Calu3 (cell line): ENCODE measurements at regions not wholly inside any gene's neighbourhood (a gene's known extent, or its start where the extent isn't known, plus 50 kb on each side); places are given as distances from the start of the nearest gene placed in this dataset.
A peak's percentile ranks its signal among the peaks of the same experiment; 100 is the strongest.

Experiments used
- BruUV-seq: library from RNA; stranded (reverse); fragments of 400-500 nt; replicated peaks from 2 replicates; lab custom pipeline; 2021; lab: Mats Ljungman, UMichigan
- CTCF ChIA-PET: fragments of 300-600 bp; sonication (Branson Sonifier 250); formaldehyde crosslinking; loops from one replicate; lab custom pipeline; 2022; ENCODE audit warnings: antibody characterized with exemption; lab: Charles Lee
- DNase-seq: peaks from one replicate; pipeline ENCODE4 v3.0.0; 2022
- H3K27ac Mint-ChIP-seq: one replicate; pipeline ENCODE4 v1.8.0; 2022; ENCODE audit warnings: mixed read lengths; ENCODE audit not compliant: unreplicated experiment
- H3K27me3 Mint-ChIP-seq: one replicate; pipeline ENCODE4 v1.8.0; 2022; ENCODE audit warnings: mixed read lengths; ENCODE audit not compliant: unreplicated experiment
- H3K36me3 Mint-ChIP-seq: one replicate; pipeline ENCODE4 v1.8.0; 2022; ENCODE audit warnings: mild to moderate bottlenecking, moderate library complexity, mixed read lengths; ENCODE audit not compliant: insufficient read depth, unreplicated experiment
- H3K4me1 Mint-ChIP-seq: one replicate; pipeline ENCODE4 v1.8.0; 2022; ENCODE audit warnings: mild to moderate bottlenecking, low read depth, mixed read lengths; ENCODE audit not compliant: unreplicated experiment
- H3K4me3 Mint-ChIP-seq: one replicate; pipeline ENCODE4 v1.8.0; 2022; ENCODE audit warnings: mild to moderate bottlenecking, low read depth, moderate library complexity, mixed read lengths; ENCODE audit not compliant: unreplicated experiment
- H3K9me3 Mint-ChIP-seq: one replicate; pipeline ENCODE4 v1.8.0; 2022; ENCODE audit warnings: low read depth, mixed read lengths; ENCODE audit not compliant: unreplicated experiment
- CTCF ChIP-seq: fragments of 200-600 bp; IDR thresholded peaks from one replicate; pipeline ENCODE4 v1.8.0; 2022; ENCODE audit warnings: antibody characterized with exemption; ENCODE audit not compliant: unreplicated experiment
- intact Hi-C: fragments of 100-400 bp; cut with micrococcal nuclease; formaldehyde crosslinking; loops from one replicate; pipeline ENCODE4 v1.10.0; 2022; ENCODE audit not compliant: unreplicated experiment

DNA sequence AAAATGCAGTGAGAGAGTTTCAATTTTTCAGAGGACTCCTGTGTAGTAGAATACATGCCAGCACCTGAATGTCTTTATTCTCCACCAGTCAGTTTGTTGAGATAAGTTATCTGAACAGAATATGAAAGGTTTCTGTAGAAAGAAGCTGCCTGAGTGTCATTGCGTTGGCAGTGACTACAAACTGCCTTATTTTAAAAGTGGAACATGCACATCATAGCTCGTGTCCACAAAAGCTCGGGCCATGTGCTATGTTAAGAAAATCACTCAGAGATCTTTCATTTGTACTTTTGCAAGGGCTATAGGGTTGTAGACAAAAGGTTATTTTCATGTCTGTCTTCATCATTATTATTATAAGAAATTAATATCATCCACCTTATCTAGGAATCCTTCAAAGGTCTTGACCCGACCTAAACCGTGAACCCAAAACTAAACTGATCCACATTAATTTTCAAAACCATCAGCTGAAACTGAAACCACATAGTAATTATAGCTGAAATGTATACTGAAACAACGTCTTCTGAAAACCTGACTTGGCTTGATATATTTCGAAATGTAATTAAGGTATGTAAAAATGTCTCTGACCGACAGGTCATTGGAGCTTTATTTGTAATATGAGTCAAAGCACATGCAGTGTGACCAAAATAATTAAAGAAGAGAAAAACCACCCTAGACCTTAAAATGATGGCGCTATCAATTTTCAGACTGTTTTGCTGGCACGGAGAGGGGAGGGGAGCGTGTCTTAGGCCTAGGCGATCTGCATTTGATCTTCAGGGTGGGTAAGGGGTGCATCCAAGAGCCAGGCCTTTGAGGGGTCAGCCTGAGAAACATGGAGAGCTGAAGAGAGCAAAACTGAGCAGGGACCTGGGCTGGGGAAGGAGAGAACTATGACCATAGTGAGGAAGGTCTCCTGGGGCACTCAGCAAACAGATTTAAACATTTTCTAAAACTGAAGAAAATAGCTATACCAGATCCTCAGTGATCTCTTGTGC is 232.1 kb downstream of the SOX11 start:
- DNase-seq = no peak
- TF ChIP-seq CTCF = no peak
- H3K9me3 Mint-ChIP-seq = peaks cover 16% of the 10 kb centered on the region
- BruUV-seq = no TSS peak
- intact Hi-C loops = no loop called here
- H3K4me3 Mint-ChIP-seq = no peak overlapping the region
- H3K36me3 Mint-ChIP-seq = no peaks in the 10 kb centered on the region
- H3K27ac Mint-ChIP-seq = no peak overlapping the region
- CTCF ChIA-PET = no interaction called here
- H3K4me1 Mint-ChIP-seq = no peaks in the 10 kb centered on the region
- no peaks in the 10 kb centered on the region for H3K27me3 Mint-ChIP-seq

GRCh38 chr2:5925604-5926003 is 233.4 kb downstream of the SOX11 start:
- no peak overlapping the region for H3K27ac Mint-ChIP-seq
- H3K9me3 Mint-ChIP-seq = peaks cover 13% of the 10 kb centered on the region
- CTCF ChIA-PET = no interaction called here
- H3K27me3 Mint-ChIP-seq = no peaks in the 10 kb centered on the region
- no peak for DNase-seq
- H3K4me3 Mint-ChIP-seq = no peak overlapping the region
- no TSS peak for BruUV-seq
- no peak for TF ChIP-seq CTCF
- intact Hi-C loops = no loop called here
- no peaks in the 10 kb centered on the region for H3K4me1 Mint-ChIP-seq
- H3K36me3 Mint-ChIP-seq = no peaks in the 10 kb centered on the region

- no TSS peak for BruUV-seq
- DNase-seq = no peak
- no peaks in the 10 kb centered on the region for H3K36me3 Mint-ChIP-seq
- H3K4me3 Mint-ChIP-seq = no peak overlapping the region
- H3K27me3 Mint-ChIP-seq = no peaks in the 10 kb centered on the region
- intact Hi-C loops = no loop called here
- no peak overlapping the region for H3K27ac Mint-ChIP-seq
- CTCF ChIA-PET = no interaction called here
- TF ChIP-seq CTCF = no peak
- no peaks in the 10 kb centered on the region for H3K4me1 Mint-ChIP-seq
- peaks cover 13% of the 10 kb centered on the region for H3K9me3 Mint-ChIP-seq
These were observed 234.8 kb downstream of the SOX11 start for GRCh38 chr2:5926871-5927512.

GRCh38 chr2:5932556-5933469 is 240.6 kb downstream of the SOX11 start:
- Mint-ChIP-seq H3K36me3 (no peaks in the 10 kb centered on the region), H3K9me3 (peaks cover 14% of the 10 kb centered on the region), H3K4me3 (no peak overlapping the region), H3K4me1 (no peaks in the 10 kb centered on the region), H3K27me3 (no peaks in the 10 kb centered on the region), H3K27ac (no peak overlapping the region)
- CTCF ChIA-PET = no interaction called here
- no peak for TF ChIP-seq CTCF
- DNase-seq = peak; percentile 3
- intact Hi-C loops = no loop called here
- BruUV-seq = no TSS peak
